Adrenal gland (tissue), 9 donors: ENCODE measurements at regions not wholly inside any gene's neighbourhood (a gene's known extent, or its start where the extent isn't known, plus 50 kb on each side); places are given as distances from the start of the nearest gene placed in this dataset.

ENCODE experiments used
- DNase-seq, 7 donors: peaks; one replicate each; pipeline ENCODE4 v3.0.0-alpha.2; 2019 to 2020
- H3K27ac ChIP-seq, 5 donors: fragments of 200-600 bp; sonication (generic) in 4 of 5; 1 replicate in 3 of 5; 2 replicates in 2 of 5; pipeline versions ENCODE4 v1.5.1 to v1.8.0; 2016 to 2020; ENCODE audit warnings: mild to moderate bottlenecking in 1 of 5
- H3K27me3 ChIP-seq: fragments of 200-600 bp; 2 replicates; pipeline ENCODE4 v1.8.0; 2021
- H3K36me3 ChIP-seq, 2 donors: fragments of 200-600 bp; replicated peaks in 1 of 2; 1 replicate in 1 of 2; 2 replicates in 1 of 2; pipeline versions ENCODE4 v1.5.1 to v1.8.0; 2018 to 2022
- H3K4me1 ChIP-seq, 2 donors: fragments of 200-600 bp; replicated peaks in 1 of 2; 1 replicate in 1 of 2; 2 replicates in 1 of 2; pipeline versions ENCODE4 v1.5.1 to v1.8.0; 2018 to 2021
- H3K4me3 ChIP-seq, 4 donors: fragments of 200-600 bp; sonication (generic) in 3 of 4; one replicate each; pipeline ENCODE4 v1.5.1; 2016 to 2018
- H3K9me3 ChIP-seq, 3 donors: fragments of 200-600 bp; sonication (generic) in 1 of 3; replicated peaks in 1 of 3; 1 replicate in 2 of 3; 2 replicates in 1 of 3; pipeline versions ENCODE4 v1.5.1 to v1.8.0; 2016 to 2021
- CTCF ChIP-seq, 6 experiments: fragments of 450-650 bp in 4 of 6; fragments of 200-600 bp in 2 of 6; sonication (generic) in 1 of 6; IDR thresholded peaks; 1 replicate in 5 of 6; 2 replicates in 1 of 6; pipeline versions ENCODE4 v1.5.1 to v1.8.0; 2016 to 2021; ENCODE audit warnings: antibody characterized with exemption in 6 of 6, mild to moderate bottlenecking in 2 of 6, moderate library complexity in 1 of 6
- POLR2A ChIP-seq, 2 donors: fragments of 450-650 bp; IDR thresholded peaks; one replicate each; pipeline ENCODE4 v1.6.1; 2017; ENCODE audit warnings: antibody characterized with exemption in 2 of 2, mild to moderate bottlenecking in 2 of 2, moderate library complexity in 1 of 2
- WGBS, 4 donors: extraction: QIAGEN DNeasy Blood & Tissue Kit in 2 of 4; methylation state at CpG; one replicate each; pipeline versions ENCODE4 v1.1.5 to v1.1.7; 2013 to 2017; 5-methylcytosine and 5-hydroxymethylcytosine counted together
- intact Hi-C, 2 donors: fragments of 100-400 bp; cut with DNase I; formaldehyde crosslinking; loops; one replicate each; pipeline versions ENCODE4 v1.14.1 to v1.15.0; 2022 to 2023
- donor health status: healthy with polysubstance abuse.
- donor health status: Bipolar disorder and iron deficiency.
- donor health status: DM: yes; HTN: yes; CAD: no.
- donor health status: DM: no; HTN: no; CAD: no.
- donor health status: DM: no; HTN: no; CAD: no.

- intact Hi-C loops: no loop called here
- H3K27me3 ChIP-seq: no peaks in the 10 kb centered on the region
- DNase-seq: no peak
- no peaks in the 10 kb centered on the region for H3K9me3 ChIP-seq
- H3K27ac ChIP-seq: no peak overlapping the region
- H3K4me3 ChIP-seq: no peak overlapping the region
- WGBS, 4 donors: 92 to 94% (median 93%) methylated on average over 1 of the region's 1 CpG
- H3K4me1 ChIP-seq: no peaks in the 10 kb centered on the region
- H3K36me3 ChIP-seq: no peaks in the 10 kb centered on the region
- TF ChIP-seq CTCF (IDR thresholded peaks at IDR 0.05) (no peak), POLR2A (IDR thresholded peaks at IDR 0.05) (no peak)
Measured at GRCh38 chr4:56255820-56256219, 131.5 kb downstream of the AASDH start.

GRCh38 chr4:56253666-56254305 lies 133.5 kb downstream of the AASDH start:
- 66 to 72% (median 70%) methylated on average over 4 of the region's 4 CpGs for WGBS, 4 donors
- no peak overlapping the region for H3K27ac ChIP-seq
- H3K36me3 ChIP-seq: no peaks in the 10 kb centered on the region
- no peaks in the 10 kb centered on the region for H3K4me1 ChIP-seq
- no peaks in the 10 kb centered on the region for H3K9me3 ChIP-seq
- DNase-seq: no peak
- intact Hi-C loops: no loop called here
- H3K4me3 ChIP-seq: no peak overlapping the region
- TF ChIP-seq CTCF (IDR thresholded peaks at IDR 0.05) (no peak), POLR2A (IDR thresholded peaks at IDR 0.05) (no peak)
- no peaks in the 10 kb centered on the region for H3K27me3 ChIP-seq

DNA sequence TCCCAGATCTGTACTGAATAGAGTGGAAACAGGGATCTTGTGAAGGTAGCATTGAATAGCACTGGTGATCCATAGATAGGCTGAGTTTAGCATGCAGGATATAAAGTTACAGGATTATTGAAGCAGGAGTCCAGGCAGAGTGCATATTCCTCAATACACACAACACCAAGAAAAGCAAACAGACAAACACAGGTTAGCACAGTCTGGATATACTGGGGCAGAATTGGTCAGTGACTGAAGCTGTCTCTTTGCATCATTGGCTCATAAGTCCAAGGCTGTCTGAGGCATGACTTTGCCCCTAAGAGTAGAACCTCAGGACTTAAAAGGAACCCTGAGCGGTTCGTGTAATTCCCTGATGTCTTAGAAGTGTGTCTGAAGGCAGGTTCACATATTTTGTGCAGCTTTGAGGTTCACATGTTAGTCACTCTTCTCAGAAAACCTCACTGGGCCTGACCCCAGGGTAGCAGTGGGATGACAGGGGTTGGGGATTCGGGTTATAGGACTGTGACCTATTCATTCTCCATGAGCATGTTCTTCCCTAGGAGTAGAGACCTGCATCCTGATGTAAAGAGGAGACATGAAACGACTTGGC lies 134.6 kb downstream of the AASDH start:
- TF ChIP-seq CTCF (IDR thresholded peaks at IDR 0.05): no peak
- no peak for TF ChIP-seq POLR2A (IDR thresholded peaks at IDR 0.05)
- H3K4me1 ChIP-seq: no peaks in the 10 kb centered on the region
- no peaks in the 10 kb centered on the region for H3K27me3 ChIP-seq
- H3K9me3 ChIP-seq: no peaks in the 10 kb centered on the region
- H3K4me3 ChIP-seq: no peak overlapping the region
- H3K27ac ChIP-seq: no peak overlapping the region
- 60 to 82% (median 78%) methylated on average over 4 of the region's 4 CpGs for WGBS, 4 donors
- no peak for DNase-seq
- intact Hi-C loops: no loop called here
- H3K36me3 ChIP-seq: no peaks in the 10 kb centered on the region

DNA sequence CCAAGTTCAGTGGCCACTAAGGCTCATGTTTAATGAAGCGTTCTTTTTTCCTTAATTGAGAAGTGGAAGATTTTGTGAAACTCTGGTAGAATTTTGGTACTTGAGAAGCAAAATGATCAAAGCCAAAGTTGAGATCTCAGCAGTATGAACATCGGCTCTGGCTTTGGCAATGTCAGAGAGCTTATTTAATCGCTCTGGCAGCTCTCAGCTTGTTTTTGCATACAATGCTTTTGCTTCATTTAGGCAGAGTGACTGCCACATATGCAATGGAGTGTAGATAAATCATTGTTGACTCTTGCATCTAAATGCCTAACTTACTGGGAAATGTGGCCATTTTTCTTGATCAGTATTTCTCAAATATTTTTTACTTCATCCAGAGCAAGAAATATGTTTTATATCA lies 135.7 kb downstream of the AASDH start:
- Histone ChIP-seq H3K27me3 (no peaks in the 10 kb centered on the region), H3K4me1 (no peaks in the 10 kb centered on the region), H3K9me3 (no peaks in the 10 kb centered on the region), H3K4me3 (no peak overlapping the region), H3K27ac (no peak overlapping the region), H3K36me3 (no peaks in the 10 kb centered on the region)
- no peak for DNase-seq
- intact Hi-C loops: no loop called here
- 84 to 94% (median 87%) methylated on average over 3 of the region's 3 CpGs for WGBS, 4 donors
- TF ChIP-seq POLR2A (IDR thresholded peaks at IDR 0.05) (no peak), CTCF (IDR thresholded peaks at IDR 0.05) (no peak)
